DND-41 (cell line): ENCODE measurements at regions not wholly inside any gene's neighbourhood (a gene's known extent, or its start where the extent isn't known, plus 50 kb on each side); places are given as distances from the start of the nearest gene placed in this dataset.

Experiments
- EZH2 ChIP-seq: IDR thresholded peaks from 3 replicates; pipeline ENCODE4 v1.6.1; 2012; ENCODE audit warnings: borderline replicate concordance, low read depth, mild to moderate bottlenecking, moderate library complexity, low read length, inconsistent platforms; ENCODE audit not compliant: severe bottlenecking
- TF ChIP-seq, protein P1 (sequence below): IDR thresholded peaks from 2 replicates; pipeline ENCODE4 v1.5.1; 2012; ENCODE audit warnings: borderline replicate concordance, low read length, moderate library complexity, mild to moderate bottlenecking; ENCODE audit not compliant: poor library complexity, severe bottlenecking; ENCODE audit errors: extremely low read depth

- TF ChIP-seq, protein P1, sequence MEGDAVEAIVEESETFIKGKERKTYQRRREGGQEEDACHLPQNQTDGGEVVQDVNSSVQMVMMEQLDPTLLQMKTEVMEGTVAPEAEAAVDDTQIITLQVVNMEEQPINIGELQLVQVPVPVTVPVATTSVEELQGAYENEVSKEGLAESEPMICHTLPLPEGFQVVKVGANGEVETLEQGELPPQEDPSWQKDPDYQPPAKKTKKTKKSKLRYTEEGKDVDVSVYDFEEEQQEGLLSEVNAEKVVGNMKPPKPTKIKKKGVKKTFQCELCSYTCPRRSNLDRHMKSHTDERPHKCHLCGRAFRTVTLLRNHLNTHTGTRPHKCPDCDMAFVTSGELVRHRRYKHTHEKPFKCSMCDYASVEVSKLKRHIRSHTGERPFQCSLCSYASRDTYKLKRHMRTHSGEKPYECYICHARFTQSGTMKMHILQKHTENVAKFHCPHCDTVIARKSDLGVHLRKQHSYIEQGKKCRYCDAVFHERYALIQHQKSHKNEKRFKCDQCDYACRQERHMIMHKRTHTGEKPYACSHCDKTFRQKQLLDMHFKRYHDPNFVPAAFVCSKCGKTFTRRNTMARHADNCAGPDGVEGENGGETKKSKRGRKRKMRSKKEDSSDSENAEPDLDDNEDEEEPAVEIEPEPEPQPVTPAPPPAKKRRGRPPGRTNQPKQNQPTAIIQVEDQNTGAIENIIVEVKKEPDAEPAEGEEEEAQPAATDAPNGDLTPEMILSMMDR: no peak
- no peak for TF ChIP-seq EZH2
Observed at GRCh38 chr11:115649461-115649860, 145.2 kb upstream of the CADM1 start.
